Liver (tissue), 8 donors: ENCODE measurements at regions not wholly inside any gene's neighbourhood (a gene's known extent, or its start where the extent isn't known, plus 50 kb on each side); places are given as distances from the start of the nearest gene placed in this dataset.

Source experiments
- DNase-seq: peaks from one replicate; pipeline ENCODE4 v3.0.0-alpha.2; 2017; ENCODE audit warnings: low spot score
- H3K27ac ChIP-seq, 2 donors: one replicate each; pipeline ENCODE4 v1.7.0; 2013; ENCODE audit warnings: inconsistent platforms in 2 of 2, low read length in 2 of 2, control low read depth in 1 of 2, low read depth in 1 of 2, mild to moderate bottlenecking in 1 of 2
- H3K27me3 ChIP-seq, 4 donors: one replicate each; pipeline versions ENCODE4 v1.6.1 to v1.7.0; 2013; ENCODE audit warnings: low read length in 3 of 4, inconsistent platforms in 1 of 4, mild to moderate bottlenecking in 1 of 4, moderate library complexity in 1 of 4; ENCODE audit not compliant: control insufficient read depth in 4 of 4, insufficient read depth in 4 of 4
- H3K36me3 ChIP-seq, 4 donors: one replicate each; pipeline versions ENCODE4 v1.6.1 to v1.7.0; 2013; ENCODE audit warnings: low read length in 3 of 4, mild to moderate bottlenecking in 3 of 4, low read depth in 1 of 4, moderate library complexity in 1 of 4; ENCODE audit not compliant: control insufficient read depth in 4 of 4, insufficient read depth in 3 of 4
- H3K4me1 ChIP-seq, 4 donors: one replicate each; pipeline versions ENCODE4 v1.6.1 to v1.7.0; 2013; ENCODE audit warnings: low read length in 3 of 4, mild to moderate bottlenecking in 3 of 4, moderate library complexity in 1 of 4; ENCODE audit not compliant: control insufficient read depth in 4 of 4, insufficient read depth in 4 of 4
- H3K4me3 ChIP-seq, 3 donors: one replicate each; pipeline versions ENCODE4 v1.6.1 to v1.7.0; 2013; ENCODE audit warnings: low read length in 3 of 3, control low read depth in 1 of 3, low read depth in 1 of 3, mild to moderate bottlenecking in 1 of 3
- H3K9ac ChIP-seq, 2 donors: one replicate each; pipeline ENCODE4 v1.7.0; 2013; ENCODE audit warnings: low read length in 2 of 2, mild to moderate bottlenecking in 2 of 2, moderate library complexity in 2 of 2, control low read depth in 1 of 2, low read depth in 1 of 2
- H3K9me3 ChIP-seq, 4 donors: one replicate each; pipeline versions ENCODE4 v1.6.1 to v1.7.0; 2013; ENCODE audit warnings: low read length in 3 of 4; ENCODE audit not compliant: control insufficient read depth in 4 of 4
- ATF3 ChIP-seq: IDR thresholded peaks from 2 replicates; pipeline ENCODE4 v1.6.1; 2016; ENCODE audit warnings: antibody characterized with exemption
- CTCF ChIP-seq: fragments of 150-350 bp; IDR thresholded peaks from 2 replicates; pipeline ENCODE4 v1.5.1; 2017; ENCODE audit warnings: improper control_type of control experiment, low read depth, low read length; ENCODE audit not compliant: missing input control
- EGR1 ChIP-seq, 2 donors: IDR thresholded peaks; 2 replicates each; pipeline ENCODE4 v1.6.1; 2016 to 2018; ENCODE audit warnings: antibody characterized with exemption in 2 of 2, low read depth in 2 of 2
- FOXA1 ChIP-seq: IDR thresholded peaks from 2 replicates; pipeline ENCODE4 v1.6.1; 2016; ENCODE audit warnings: antibody characterized with exemption
- FOXA2 ChIP-seq: IDR thresholded peaks from 2 replicates; pipeline ENCODE4 v1.6.1; 2016; ENCODE audit warnings: antibody characterized with exemption
- GABPA ChIP-seq, 2 donors: IDR thresholded peaks in 1 of 2; conservative IDR thresholded peaks in 1 of 2; 2 replicates each; pipeline ENCODE4 v1.6.1; 2016; ENCODE audit warnings: antibody characterized with exemption in 2 of 2, mild to moderate bottlenecking in 1 of 2, moderate library complexity in 1 of 2
- HNF4A ChIP-seq, 2 donors: conservative IDR thresholded peaks; 2 replicates each; pipeline ENCODE4 v1.6.1; 2016; ENCODE audit warnings: antibody characterized with exemption in 2 of 2, mild to moderate bottlenecking in 2 of 2
- HNF4G ChIP-seq: IDR thresholded peaks from 2 replicates; pipeline ENCODE4 v1.6.1; 2016; ENCODE audit warnings: antibody characterized with exemption
- JUND ChIP-seq, 2 donors: IDR thresholded peaks; 2 replicates each; pipeline ENCODE4 v1.6.1; 2016; ENCODE audit warnings: antibody characterized with exemption in 2 of 2
- NR2F2 ChIP-seq: IDR thresholded peaks from 2 replicates; pipeline ENCODE4 v1.6.1; 2016; ENCODE audit warnings: antibody characterized with exemption
- RAD21 ChIP-seq, 2 donors: IDR thresholded peaks; 2 replicates each; pipeline ENCODE4 v1.6.1; 2016; ENCODE audit warnings: antibody characterized with exemption in 2 of 2, mild to moderate bottlenecking in 2 of 2
- REST ChIP-seq: IDR thresholded peaks from 2 replicates; pipeline ENCODE4 v1.6.1; 2016; ENCODE audit warnings: antibody characterized with exemption, mild to moderate bottlenecking
- RXRA ChIP-seq, 2 donors: IDR thresholded peaks; 2 replicates each; pipeline ENCODE4 v1.6.1; 2017 to 2018; ENCODE audit warnings: antibody characterized with exemption in 2 of 2, mild to moderate bottlenecking in 1 of 2
- SP1 ChIP-seq: IDR thresholded peaks from 2 replicates; pipeline ENCODE4 v1.6.1; 2018; ENCODE audit warnings: antibody characterized with exemption, mild to moderate bottlenecking
- TAF1 ChIP-seq: conservative IDR thresholded peaks from 2 replicates; pipeline ENCODE4 v1.6.1; 2016; ENCODE audit warnings: antibody characterized with exemption, mild to moderate bottlenecking
- YY1 ChIP-seq: IDR thresholded peaks from 2 replicates; pipeline ENCODE4 v1.6.1; 2016; ENCODE audit warnings: antibody characterized with exemption, mild to moderate bottlenecking
- ZBTB33 ChIP-seq: IDR thresholded peaks from 2 replicates; pipeline ENCODE4 v1.6.1; 2016; ENCODE audit warnings: antibody characterized with exemption
- WGBS: extraction: QIAGEN DNeasy Blood & Tissue Kit; methylation state at CpG from one replicate; pipeline ENCODE4 v1.1.7; 2013; 5-methylcytosine and 5-hydroxymethylcytosine counted together
- TF ChIP-seq, protein P1 (sequence below): IDR thresholded peaks from 2 replicates; pipeline ENCODE4 v1.6.1; 2016; ENCODE audit warnings: antibody characterized with exemption
- donor health status: healthy.
- donor health status: healthy.
- donor health status: healthy.
- donor health status: healthy.
- donor health status: healthy.

DNA sequence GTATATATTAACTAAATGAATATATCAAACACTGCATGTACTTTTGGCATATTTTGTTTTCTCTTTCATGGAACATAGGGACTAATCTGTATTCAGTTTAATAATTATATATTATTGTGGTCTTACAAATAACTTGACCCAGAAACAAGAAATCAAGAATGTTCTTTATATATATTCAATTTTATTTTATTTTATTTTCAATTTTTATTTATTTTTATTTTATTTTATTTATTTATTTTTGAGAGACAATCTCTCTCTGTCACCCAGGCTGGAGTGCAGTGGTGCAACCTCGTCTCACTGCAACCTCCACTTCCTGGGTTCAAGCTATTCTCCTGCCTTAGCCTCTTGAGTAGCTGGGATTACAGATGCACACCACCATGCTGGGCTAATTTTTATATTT, 258.4 kb upstream of the MYO3A start:
- TF ChIP-seq SP1, result no peak
- TF ChIP-seq RXRA (IDR thresholded peaks at IDR 0.05), result no peak
- TF ChIP-seq FOXA1, result no peak
- TF ChIP-seq, protein P1, sequence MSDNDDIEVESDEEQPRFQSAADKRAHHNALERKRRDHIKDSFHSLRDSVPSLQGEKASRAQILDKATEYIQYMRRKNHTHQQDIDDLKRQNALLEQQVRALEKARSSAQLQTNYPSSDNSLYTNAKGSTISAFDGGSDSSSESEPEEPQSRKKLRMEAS, result no peak
- no peak for TF ChIP-seq JUND (IDR thresholded peaks at IDR 0.05)
- no peak for TF ChIP-seq TAF1
- TF ChIP-seq NR2F2, result no peak
- TF ChIP-seq ATF3, result no peak
- no peak for TF ChIP-seq FOXA2
- TF ChIP-seq HNF4A (conservative IDR thresholded peaks at IDR 0.05), result no peak
- TF ChIP-seq ZBTB33, result no peak
- TF ChIP-seq GABPA (IDR thresholded peaks at IDR 0.05 in 1 of 2, conservative IDR thresholded peaks at IDR 0.05 in 1 of 2), result no peak
- TF ChIP-seq RAD21 (IDR thresholded peaks at IDR 0.05), result no peak
- TF ChIP-seq REST, result no peak
- TF ChIP-seq EGR1 (IDR thresholded peaks at IDR 0.05; ENCODE audit: low read depth in 2 of 2), result no peak
- TF ChIP-seq HNF4G, result no peak
- TF ChIP-seq YY1, result no peak
- WGBS, result 60% methylated on average over 1 of the region's 1 CpG

DNA sequence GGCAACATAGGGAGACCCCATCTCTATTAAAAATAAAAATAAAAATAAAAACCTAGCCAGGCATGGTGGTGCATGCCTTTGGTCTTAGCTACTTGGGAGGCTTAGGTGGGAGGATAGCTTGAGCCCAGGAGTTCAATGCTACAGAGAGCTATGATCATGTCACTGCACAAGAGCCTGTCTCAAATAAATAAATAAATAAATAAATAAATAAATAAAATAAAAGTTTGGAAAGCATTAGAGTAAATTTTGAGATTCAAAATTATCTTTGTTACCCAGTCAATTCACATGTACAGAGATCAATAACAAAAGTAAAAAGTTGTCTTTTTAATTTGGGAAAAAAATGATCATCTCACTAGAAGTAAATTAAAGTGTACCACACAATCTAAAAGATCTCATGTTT, 255.8 kb upstream of the MYO3A start:
- H3K9ac ChIP-seq, result no peak overlapping the region
- peaks cover 0 to 3% (median 0%) of the 10 kb centered on the region in 4 donors for H3K27me3 ChIP-seq
- H3K4me3 ChIP-seq, result no peak overlapping the region

More for the DNA sequence above, 258.4 kb upstream of the MYO3A start:
- peaks cover 0 to 3% (median 0%) of the 10 kb centered on the region in 4 donors for H3K27me3 ChIP-seq
- H3K9ac ChIP-seq, result no peak overlapping the region
- no peaks in the 10 kb centered on the region for H3K9me3 ChIP-seq
- no peak overlapping the region for H3K27ac ChIP-seq
- H3K4me1 ChIP-seq, result no peaks in the 10 kb centered on the region
- no peaks in the 10 kb centered on the region for H3K36me3 ChIP-seq
- H3K4me3 ChIP-seq, result no peak overlapping the region
- no peak for DNase-seq

More for the DNA sequence above, 255.8 kb upstream of the MYO3A start:
- H3K36me3 ChIP-seq, result no peaks in the 10 kb centered on the region
- DNase-seq, result no peak
- no peak overlapping the region for H3K27ac ChIP-seq
- no peak for TF ChIP-seq JUND (IDR thresholded peaks at IDR 0.05)
- TF ChIP-seq FOXA2, result no peak
- no peak for TF ChIP-seq HNF4A (conservative IDR thresholded peaks at IDR 0.05)
- no peak for TF ChIP-seq ATF3
- no peak for TF ChIP-seq FOXA1
- no peak for TF ChIP-seq ZBTB33
- TF ChIP-seq, protein P1, result no peak
- no peak for TF ChIP-seq HNF4G
- TF ChIP-seq CTCF, result no peak
- TF ChIP-seq REST, result no peak
- TF ChIP-seq RAD21 (IDR thresholded peaks at IDR 0.05), result no peak
- H3K4me1 ChIP-seq, result no peaks in the 10 kb centered on the region
- no peaks in the 10 kb centered on the region for H3K9me3 ChIP-seq
